Osteocyte (in vitro differentiated cells): ENCODE measurements at regions not wholly inside any gene's neighbourhood (a gene's known extent, or its start where the extent isn't known, plus 50 kb on each side); places are given as distances from the start of the nearest gene placed in this dataset.

Experiments
- DNase-seq: peaks from one replicate; pipeline ENCODE4 v3.0.0; 2021; ENCODE audit warnings: mixed read lengths; ENCODE audit not compliant: unreplicated experiment; ENCODE audit errors: extremely low spot score
- H3K27ac Mint-ChIP-seq: one replicate; pipeline ENCODE4 v1.8.0; 2021; ENCODE audit warnings: mild to moderate bottlenecking, mixed read lengths; ENCODE audit not compliant: unreplicated experiment
- H3K27me3 Mint-ChIP-seq: one replicate; pipeline ENCODE4 v1.8.0; 2021; ENCODE audit warnings: mixed read lengths; ENCODE audit not compliant: unreplicated experiment
- H3K36me3 Mint-ChIP-seq: one replicate; pipeline ENCODE4 v1.8.0; 2021; ENCODE audit warnings: mixed read lengths; ENCODE audit not compliant: unreplicated experiment
- H3K4me1 Mint-ChIP-seq: one replicate; pipeline ENCODE4 v1.8.0; 2021; ENCODE audit warnings: mixed read lengths; ENCODE audit not compliant: unreplicated experiment
- H3K4me3 Mint-ChIP-seq: one replicate; pipeline ENCODE4 v1.8.0; 2021; ENCODE audit warnings: mild to moderate bottlenecking, moderate library complexity, mixed read lengths; ENCODE audit not compliant: unreplicated experiment
- H3K9me3 Mint-ChIP-seq: one replicate; pipeline ENCODE4 v1.8.0; 2021; ENCODE audit warnings: mixed read lengths; ENCODE audit not compliant: unreplicated experiment
- TF ChIP-seq, protein P1 (sequence below): fragments of 200-600 bp; sonication (generic); IDR thresholded peaks from 2 replicates; pipeline ENCODE4 v1.5.0; 2021; ENCODE audit warnings: antibody characterized with exemption, mild to moderate bottlenecking, moderate library complexity

DNA sequence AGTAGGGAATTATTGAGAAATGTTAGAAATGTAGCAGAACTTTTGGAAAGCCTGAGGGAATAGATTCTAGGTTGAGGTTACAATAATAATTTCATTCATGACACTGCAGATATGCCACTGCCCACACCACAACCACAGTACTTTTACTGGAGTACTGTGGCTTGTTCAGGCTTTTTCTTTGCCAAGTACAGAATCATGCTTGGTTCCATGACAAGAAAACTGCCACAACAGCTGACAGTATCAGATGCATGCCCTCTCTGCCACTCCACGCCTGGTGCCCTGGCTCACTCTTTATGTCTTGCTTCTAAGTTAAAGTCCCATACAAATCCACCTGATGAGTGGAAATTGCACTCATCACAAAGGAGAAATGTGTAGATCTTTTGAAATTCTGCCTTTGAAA is 398.6 kb downstream of the ZIC1 start:
- TF ChIP-seq, protein P1, sequence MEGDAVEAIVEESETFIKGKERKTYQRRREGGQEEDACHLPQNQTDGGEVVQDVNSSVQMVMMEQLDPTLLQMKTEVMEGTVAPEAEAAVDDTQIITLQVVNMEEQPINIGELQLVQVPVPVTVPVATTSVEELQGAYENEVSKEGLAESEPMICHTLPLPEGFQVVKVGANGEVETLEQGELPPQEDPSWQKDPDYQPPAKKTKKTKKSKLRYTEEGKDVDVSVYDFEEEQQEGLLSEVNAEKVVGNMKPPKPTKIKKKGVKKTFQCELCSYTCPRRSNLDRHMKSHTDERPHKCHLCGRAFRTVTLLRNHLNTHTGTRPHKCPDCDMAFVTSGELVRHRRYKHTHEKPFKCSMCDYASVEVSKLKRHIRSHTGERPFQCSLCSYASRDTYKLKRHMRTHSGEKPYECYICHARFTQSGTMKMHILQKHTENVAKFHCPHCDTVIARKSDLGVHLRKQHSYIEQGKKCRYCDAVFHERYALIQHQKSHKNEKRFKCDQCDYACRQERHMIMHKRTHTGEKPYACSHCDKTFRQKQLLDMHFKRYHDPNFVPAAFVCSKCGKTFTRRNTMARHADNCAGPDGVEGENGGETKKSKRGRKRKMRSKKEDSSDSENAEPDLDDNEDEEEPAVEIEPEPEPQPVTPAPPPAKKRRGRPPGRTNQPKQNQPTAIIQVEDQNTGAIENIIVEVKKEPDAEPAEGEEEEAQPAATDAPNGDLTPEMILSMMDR, result no peak
- DNase-seq, result no peak
- no peak overlapping the region for H3K4me3 Mint-ChIP-seq
- no peaks in the 10 kb centered on the region for H3K36me3 Mint-ChIP-seq
- H3K9me3 Mint-ChIP-seq, result no peaks in the 10 kb centered on the region
- H3K4me1 Mint-ChIP-seq, result no peaks in the 10 kb centered on the region
- H3K27me3 Mint-ChIP-seq, result no peaks in the 10 kb centered on the region
- H3K27ac Mint-ChIP-seq, result no peak overlapping the region

DNA sequence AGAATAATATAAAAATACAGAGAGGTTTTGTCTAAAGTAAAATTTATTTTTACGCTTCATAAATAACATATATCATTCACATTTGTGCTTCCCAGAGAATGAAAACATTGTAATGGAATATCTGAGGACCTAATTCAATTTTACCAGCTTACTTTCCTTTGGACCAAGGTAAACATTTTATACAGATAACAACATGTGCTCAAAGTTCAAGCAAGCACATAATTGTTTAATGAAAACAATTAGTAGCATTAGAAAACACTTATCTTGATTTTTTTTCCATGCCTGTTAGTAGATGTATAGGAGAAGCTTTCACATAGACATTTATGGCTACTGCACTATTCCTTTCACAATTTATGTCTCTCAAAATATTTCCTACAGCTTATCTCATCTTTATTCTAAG is 400.0 kb downstream of the ZIC1 start:
- Mint-ChIP-seq H3K27ac (no peak overlapping the region), H3K27me3 (no peaks in the 10 kb centered on the region), H3K4me1 (no peaks in the 10 kb centered on the region), H3K4me3 (no peak overlapping the region), H3K9me3 (no peaks in the 10 kb centered on the region), H3K36me3 (no peaks in the 10 kb centered on the region)
- DNase-seq, result no peak
- TF ChIP-seq, protein P1, result no peak

DNA sequence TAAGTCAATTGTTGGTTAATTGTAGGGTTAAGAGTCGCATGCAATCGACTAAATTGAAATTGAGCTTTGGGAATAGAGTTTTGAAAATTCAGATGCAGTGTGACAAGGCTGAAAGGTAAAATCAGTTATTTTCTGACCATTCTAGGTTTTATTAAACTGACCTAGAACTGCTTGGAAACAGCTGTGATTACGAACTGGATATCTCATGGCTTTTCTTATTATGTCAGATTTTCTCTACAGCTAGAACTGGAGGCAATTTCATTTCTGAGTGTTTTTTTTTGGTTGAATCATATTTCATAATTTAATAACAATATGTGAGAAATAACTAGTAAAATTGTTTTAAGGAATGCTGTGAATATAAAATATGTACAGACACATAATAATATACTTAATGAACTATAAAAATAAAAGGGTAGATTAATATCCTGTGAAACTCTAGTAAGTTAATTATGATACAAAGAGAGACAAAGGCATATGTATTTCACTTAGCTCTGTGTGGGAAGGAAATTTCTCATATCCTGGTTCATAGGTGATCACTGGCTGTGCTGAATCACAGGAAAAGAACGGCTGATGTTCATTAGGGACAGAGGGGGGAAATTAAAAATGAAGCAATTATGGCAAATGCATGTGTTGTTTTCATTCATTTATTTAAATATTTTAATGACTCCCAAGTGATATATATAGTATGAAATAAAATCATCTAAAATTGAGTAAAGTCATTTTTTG is 403.2 kb downstream of the ZIC1 start:
- H3K4me1 Mint-ChIP-seq, result peaks cover 14% of the 10 kb centered on the region
- TF ChIP-seq, protein P1, result no peak
- no peaks in the 10 kb centered on the region for H3K9me3 Mint-ChIP-seq
- H3K36me3 Mint-ChIP-seq, result no peaks in the 10 kb centered on the region
- H3K27ac Mint-ChIP-seq, result no peak overlapping the region
- no peaks in the 10 kb centered on the region for H3K27me3 Mint-ChIP-seq
- no peak for DNase-seq
- no peak overlapping the region for H3K4me3 Mint-ChIP-seq

DNA sequence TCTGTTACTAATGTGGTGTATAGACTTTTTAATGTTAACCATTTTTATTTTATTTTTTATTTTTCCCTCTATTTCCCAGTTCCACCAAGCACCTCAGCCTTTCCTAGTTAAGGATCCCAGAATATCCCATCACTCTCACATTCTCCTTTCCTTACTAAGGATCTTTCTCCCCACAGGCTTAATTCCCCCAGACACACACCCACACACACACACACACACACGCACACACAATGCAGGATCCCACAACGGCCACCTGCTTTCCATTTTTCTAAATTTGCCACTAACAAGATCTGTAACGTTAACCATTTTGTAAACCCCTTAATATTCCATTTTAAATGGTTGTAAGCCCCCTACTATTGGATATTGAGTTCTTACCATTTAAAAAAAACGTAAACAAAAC is 404.1 kb downstream of the ZIC1 start:
- TF ChIP-seq, protein P1, result no peak
- DNase-seq, result no peak
- peaks cover 14% of the 10 kb centered on the region for H3K4me1 Mint-ChIP-seq
- H3K27ac Mint-ChIP-seq, result no peak overlapping the region
- H3K27me3 Mint-ChIP-seq, result no peaks in the 10 kb centered on the region
- H3K36me3 Mint-ChIP-seq, result no peaks in the 10 kb centered on the region
- no peak overlapping the region for H3K4me3 Mint-ChIP-seq
- H3K9me3 Mint-ChIP-seq, result no peaks in the 10 kb centered on the region

DNA sequence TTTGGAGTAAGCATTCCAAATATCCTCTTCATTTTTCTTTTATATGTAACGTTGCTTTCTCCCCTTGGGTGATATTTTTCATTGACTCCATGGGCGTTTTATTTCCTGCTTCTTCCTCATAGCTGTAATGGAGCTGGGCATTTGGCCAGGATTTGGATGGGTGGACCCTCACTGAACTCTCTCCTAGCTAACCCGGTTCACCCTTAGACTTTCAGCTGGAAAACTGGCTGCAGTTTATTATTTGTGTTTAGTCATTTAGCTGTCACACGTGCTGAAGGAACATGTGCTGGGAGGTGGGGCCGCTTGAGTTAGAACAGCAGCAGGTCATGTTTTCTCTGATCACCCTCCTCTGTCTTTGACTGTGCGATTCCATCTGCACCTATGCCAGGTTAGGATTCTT is 407.6 kb downstream of the ZIC1 start:
- Mint-ChIP-seq H3K4me1 (peaks cover 14% of the 10 kb centered on the region), H3K9me3 (no peaks in the 10 kb centered on the region), H3K27ac (peak overlapping the region; percentile 61), H3K36me3 (no peaks in the 10 kb centered on the region), H3K4me3 (no peak overlapping the region), H3K27me3 (no peaks in the 10 kb centered on the region)
- no peak for DNase-seq
- TF ChIP-seq, protein P1, result no peak
